Lung (tissue), 11 donors: ENCODE measurements at regions not wholly inside any gene's neighbourhood (a gene's known extent, or its start where the extent isn't known, plus 50 kb on each side); places are given as distances from the start of the nearest gene placed in this dataset.
A peak's percentile ranks its signal among the peaks of the same experiment; 100 is the strongest.

Experiments used
- ATAC-seq: fragments of 200-7000 bp; cut with Tn5 transposase; one replicate; pipeline ENCODE4 v1.9.1; 2020; ENCODE audit warnings: moderate number of reproducible peaks; ENCODE audit not compliant: insufficient read depth, low FRiP score
- DNase-seq, 3 donors: peaks; one replicate each; pipeline ENCODE4 v3.0.0-alpha.2; 2013 to 2017
- H3K27ac ChIP-seq, 2 donors: one replicate each; pipeline ENCODE4 v1.5.1; 2013; ENCODE audit warnings: mild to moderate bottlenecking in 2 of 2, moderate library complexity in 2 of 2, control low read depth in 1 of 2, inconsistent platforms in 1 of 2, low read depth in 1 of 2, low read length in 1 of 2
- H3K27me3 ChIP-seq, 3 donors: one replicate each; pipeline ENCODE4 v1.5.1; 2013; ENCODE audit warnings: low read length in 2 of 3; ENCODE audit not compliant: control insufficient read depth in 3 of 3, insufficient read depth in 3 of 3
- H3K36me3 ChIP-seq, 4 donors: one replicate each; pipeline ENCODE4 v1.5.1; 2013; ENCODE audit warnings: low read length in 4 of 4, mild to moderate bottlenecking in 1 of 4, moderate library complexity in 1 of 4; ENCODE audit not compliant: control insufficient read depth in 4 of 4, insufficient read depth in 4 of 4
- H3K4me1 ChIP-seq, 5 donors: one replicate each; pipeline ENCODE4 v1.5.1; 2013; ENCODE audit warnings: low read length in 5 of 5, mild to moderate bottlenecking in 2 of 5, moderate library complexity in 1 of 5; ENCODE audit not compliant: control insufficient read depth in 5 of 5, insufficient read depth in 5 of 5
- H3K4me3 ChIP-seq: one replicate; pipeline ENCODE4 v1.5.1; 2013; ENCODE audit warnings: mild to moderate bottlenecking, control low read depth, moderate library complexity
- H3K9ac ChIP-seq, 2 donors: one replicate each; pipeline ENCODE4 v1.5.1; 2013; ENCODE audit warnings: low read length in 2 of 2, control low read depth in 1 of 2; ENCODE audit not compliant: insufficient read depth in 1 of 2
- H3K9me3 ChIP-seq, 4 donors: one replicate each; pipeline ENCODE4 v1.5.1; 2013; ENCODE audit warnings: low read length in 3 of 4, mild to moderate bottlenecking in 1 of 4, moderate library complexity in 1 of 4; ENCODE audit not compliant: control insufficient read depth in 4 of 4, insufficient read depth in 3 of 4
- WGBS, 2 donors: extraction: QIAGEN DNeasy Blood & Tissue Kit; methylation state at CpG; one replicate each; pipeline ENCODE4 v1.1.7; 2013; 5-methylcytosine and 5-hydroxymethylcytosine counted together
- TF ChIP-seq, protein P1 (sequence below): IDR thresholded peaks from 2 replicates; pipeline ENCODE4 v1.5.1; 2012; ENCODE audit warnings: mild to moderate bottlenecking; ENCODE audit errors: control extremely low read depth, extremely low read depth
- donor health status: control.
- donor health status: control.
- donor health status: Bipolar disorder and iron deficiency.
- donor health status: healthy.
- donor health status: DM: yes; HTN: yes; CAD: no.

DNA sequence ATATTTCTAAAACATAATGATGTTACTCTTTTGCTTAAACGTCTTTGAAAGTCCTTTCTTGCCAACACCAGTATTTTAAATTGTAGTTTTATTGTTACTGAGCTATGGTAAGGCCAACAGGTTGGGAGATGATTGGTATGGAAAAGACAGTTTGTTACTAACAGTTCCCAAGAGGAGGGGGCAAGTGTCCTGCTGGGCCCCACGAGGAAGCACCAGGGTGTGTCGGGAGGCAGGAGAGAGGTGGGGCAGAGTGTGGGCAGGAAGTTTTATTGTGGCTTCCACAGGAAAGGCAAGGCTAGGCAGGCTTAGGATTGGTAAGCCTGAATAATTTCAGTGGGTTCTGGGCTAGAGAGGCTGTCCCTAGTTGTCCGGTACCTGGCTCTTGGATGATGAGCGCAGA lies 134.3 kb downstream of the SOCS6 start:
- peaks cover 0 to 9% (median 8%) of the 10 kb centered on the region in 5 donors for H3K4me1 ChIP-seq
- H3K27ac ChIP-seq = no peak overlapping the region
- ATAC-seq = no peak
- H3K36me3 ChIP-seq = no peaks in the 10 kb centered on the region
- no peak overlapping the region for H3K9ac ChIP-seq
- no peaks in the 10 kb centered on the region for H3K9me3 ChIP-seq
- TF ChIP-seq, protein P1, sequence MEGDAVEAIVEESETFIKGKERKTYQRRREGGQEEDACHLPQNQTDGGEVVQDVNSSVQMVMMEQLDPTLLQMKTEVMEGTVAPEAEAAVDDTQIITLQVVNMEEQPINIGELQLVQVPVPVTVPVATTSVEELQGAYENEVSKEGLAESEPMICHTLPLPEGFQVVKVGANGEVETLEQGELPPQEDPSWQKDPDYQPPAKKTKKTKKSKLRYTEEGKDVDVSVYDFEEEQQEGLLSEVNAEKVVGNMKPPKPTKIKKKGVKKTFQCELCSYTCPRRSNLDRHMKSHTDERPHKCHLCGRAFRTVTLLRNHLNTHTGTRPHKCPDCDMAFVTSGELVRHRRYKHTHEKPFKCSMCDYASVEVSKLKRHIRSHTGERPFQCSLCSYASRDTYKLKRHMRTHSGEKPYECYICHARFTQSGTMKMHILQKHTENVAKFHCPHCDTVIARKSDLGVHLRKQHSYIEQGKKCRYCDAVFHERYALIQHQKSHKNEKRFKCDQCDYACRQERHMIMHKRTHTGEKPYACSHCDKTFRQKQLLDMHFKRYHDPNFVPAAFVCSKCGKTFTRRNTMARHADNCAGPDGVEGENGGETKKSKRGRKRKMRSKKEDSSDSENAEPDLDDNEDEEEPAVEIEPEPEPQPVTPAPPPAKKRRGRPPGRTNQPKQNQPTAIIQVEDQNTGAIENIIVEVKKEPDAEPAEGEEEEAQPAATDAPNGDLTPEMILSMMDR = no peak
- peaks cover 0 to 2% (median 2%) of the 10 kb centered on the region in 3 donors for H3K27me3 ChIP-seq
- no peak overlapping the region for H3K4me3 ChIP-seq
- WGBS, 2 donors = 50 to 56% methylated on average over 5 of the region's 5 CpGs
- no peak for DNase-seq

DNA sequence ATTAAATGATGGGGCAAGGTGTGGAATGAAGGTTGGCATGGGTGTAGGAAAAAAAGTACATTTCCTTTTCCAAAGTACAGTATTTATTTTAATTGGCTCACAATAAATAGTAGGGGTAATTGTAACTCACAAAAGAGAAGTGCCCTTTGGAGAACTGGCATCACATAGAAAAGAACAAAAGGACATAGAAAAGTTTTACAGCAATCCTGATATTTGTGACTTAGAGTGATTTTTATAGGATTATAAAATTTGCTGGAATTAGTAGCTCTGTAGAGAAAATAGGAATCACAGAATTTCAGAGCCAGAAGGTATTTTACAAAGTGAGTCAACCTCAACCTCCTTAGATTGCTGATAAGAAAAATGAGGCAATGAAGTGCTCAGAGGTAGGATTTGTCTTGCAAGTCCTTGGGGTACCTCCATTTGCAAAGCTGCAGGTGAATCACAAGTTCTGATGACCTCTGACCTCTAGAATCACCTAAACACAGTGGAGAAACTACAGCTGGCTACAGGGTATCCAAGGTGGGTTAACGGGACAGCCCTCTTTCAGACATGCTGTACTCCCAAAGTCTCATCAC lies 133.6 kb downstream of the SOCS6 start:
- DNase-seq (no peak), ATAC-seq (no peak)
- Histone ChIP-seq H3K27me3 (peaks cover 0 to 5% (median 2%) of the 10 kb centered on the region in 3 donors), H3K36me3 (no peaks in the 10 kb centered on the region), H3K9ac (no peak overlapping the region), H3K27ac (peak overlapping the region in 1 of 2 donors; percentile 27), H3K4me3 (no peak overlapping the region), H3K4me1 (peaks cover 0 to 9% (median 8%) of the 10 kb centered on the region in 5 donors), H3K9me3 (no peaks in the 10 kb centered on the region)
- WGBS, 2 donors = 92 to 93% methylated on average over 1 of the region's 1 CpG
- TF ChIP-seq, protein P1 = no peak

DNA sequence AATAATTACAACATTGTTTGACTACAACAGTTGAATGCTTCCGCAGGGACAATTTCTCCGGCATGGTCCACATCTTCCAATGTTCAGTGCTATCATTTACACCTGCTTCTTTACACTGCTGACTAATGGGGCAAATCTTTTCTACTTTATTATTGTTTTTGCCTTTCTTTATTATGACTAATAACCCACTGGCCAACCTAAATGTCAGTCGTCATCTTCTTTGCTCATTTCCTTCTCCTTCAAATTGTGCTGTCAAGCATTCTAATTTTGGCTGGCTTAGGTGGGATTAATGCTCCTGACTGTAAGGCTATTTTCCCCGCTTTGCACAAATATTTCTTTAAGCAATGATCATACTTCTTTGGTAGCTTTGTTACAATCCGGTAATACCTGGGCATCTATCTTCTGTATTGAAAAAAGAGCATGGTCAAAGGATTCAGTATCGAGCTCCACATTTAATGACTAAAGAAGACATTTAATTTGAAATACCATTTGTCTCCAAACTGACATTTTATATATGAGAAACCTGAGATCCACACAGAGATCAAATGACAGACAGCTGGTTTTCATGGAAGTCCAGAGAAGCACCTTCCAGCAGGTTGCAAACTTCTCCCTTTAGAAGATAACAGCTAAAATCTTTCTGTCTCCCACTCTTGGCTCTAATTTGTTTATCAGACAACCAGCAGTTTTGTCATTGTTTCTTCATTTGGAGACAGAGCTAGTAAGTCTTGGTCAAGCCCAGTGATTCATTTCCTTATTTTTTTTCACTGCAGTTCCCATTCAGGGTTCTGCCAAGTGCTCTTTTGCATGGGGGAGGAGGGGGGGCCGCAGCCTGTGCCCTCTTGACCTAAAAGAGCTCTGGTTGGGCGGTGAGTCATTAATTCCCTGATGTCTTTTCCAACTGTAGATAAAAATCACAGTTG lies 132.9 kb downstream of the SOCS6 start:
- Histone ChIP-seq H3K27me3 (peaks cover 0 to 5% (median 2%) of the 10 kb centered on the region in 3 donors), H3K27ac (peak overlapping the region in 1 of 2 donors; percentile 62), H3K4me3 (no peak overlapping the region), H3K9me3 (no peaks in the 10 kb centered on the region), H3K4me1 (peaks cover 0 to 9% (median 8%) of the 10 kb centered on the region in 5 donors), H3K9ac (no peak overlapping the region), H3K36me3 (no peaks in the 10 kb centered on the region)
- 64 to 69% methylated on average over 8 of the region's 8 CpGs for WGBS, 2 donors
- ATAC-seq = peak; percentile 87
- DNase-seq = peak in 2 of 3 donors; percentile 10 to 15
- TF ChIP-seq, protein P1 = no peak
